NCI-H187 treated with DMSO at 0.1 percent for 48 hours (cell line): ENCODE measurements at regions not wholly inside any gene's neighbourhood (a gene's known extent, or its start where the extent isn't known, plus 50 kb on each side); places are given as distances from the start of the nearest gene placed in this dataset.

ENCODE experiments used
- DNase-seq: peaks from one replicate; lab custom pipeline; 2025; lab: John Stamatoyannopoulos, UW

DNA sequence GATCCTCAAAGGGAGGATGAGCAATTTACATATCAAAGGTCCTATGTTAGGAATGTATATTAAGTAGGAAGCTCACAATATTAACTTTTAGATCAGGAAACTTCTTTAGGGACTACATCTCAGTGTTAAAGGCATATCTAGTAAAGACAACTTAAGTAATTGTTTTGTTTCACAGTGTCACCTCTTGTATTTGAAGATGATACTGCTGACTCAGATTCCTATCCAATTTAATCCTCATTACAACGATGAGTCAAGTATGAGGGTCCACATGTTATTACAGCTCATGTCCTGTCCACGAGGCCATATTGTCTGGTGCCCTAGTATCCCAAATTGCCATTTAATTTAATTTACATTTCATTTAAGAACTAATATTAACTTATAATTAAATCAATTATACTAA lies 523.9 kb downstream of the CCDC85A start:
- no peak for DNase-seq

DNA sequence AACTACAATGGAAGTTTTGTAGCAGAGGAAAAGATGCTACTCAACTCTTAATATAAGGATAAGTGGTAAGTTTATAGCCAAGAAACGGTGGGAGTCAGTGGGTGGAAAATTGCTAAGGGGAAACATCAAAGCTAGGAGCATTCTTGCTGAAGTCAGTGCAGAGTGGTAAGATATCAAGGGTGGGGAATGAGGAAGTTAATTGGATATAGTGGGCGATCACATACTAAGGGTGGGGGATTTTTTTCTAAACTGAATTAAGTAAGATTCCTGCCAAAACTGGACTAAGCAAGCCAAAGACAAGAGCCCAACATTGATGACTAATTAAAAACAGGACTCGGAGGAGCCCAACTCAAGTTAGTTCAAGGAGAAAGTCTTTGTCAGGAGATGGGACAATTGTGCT lies 525.4 kb downstream of the CCDC85A start:
- no peak for DNase-seq

DNA sequence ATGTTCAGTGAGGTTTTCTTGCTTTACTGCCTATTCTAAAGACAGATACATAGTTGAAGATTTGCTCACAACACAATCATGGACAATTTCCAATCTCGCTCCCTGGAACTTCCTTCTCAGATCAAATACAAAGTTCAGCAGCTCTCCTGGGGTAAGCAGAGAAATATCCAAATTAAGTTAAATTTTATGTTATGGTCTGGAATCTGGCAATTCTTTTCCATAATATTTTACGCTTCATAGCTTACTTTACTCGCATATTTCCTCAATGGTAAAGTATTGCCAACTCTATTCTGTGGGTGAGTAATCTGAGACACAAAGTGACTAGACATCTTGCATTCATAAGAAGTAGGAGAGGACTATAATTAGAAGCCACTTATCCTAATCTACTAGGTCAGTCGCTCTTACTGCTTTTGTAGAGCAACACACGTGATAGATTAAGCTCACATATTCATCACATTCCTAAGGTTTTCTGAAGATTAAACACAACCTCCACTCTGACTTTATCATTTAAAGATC lies 529.4 kb downstream of the CCDC85A start:
- no peak for DNase-seq

DNA sequence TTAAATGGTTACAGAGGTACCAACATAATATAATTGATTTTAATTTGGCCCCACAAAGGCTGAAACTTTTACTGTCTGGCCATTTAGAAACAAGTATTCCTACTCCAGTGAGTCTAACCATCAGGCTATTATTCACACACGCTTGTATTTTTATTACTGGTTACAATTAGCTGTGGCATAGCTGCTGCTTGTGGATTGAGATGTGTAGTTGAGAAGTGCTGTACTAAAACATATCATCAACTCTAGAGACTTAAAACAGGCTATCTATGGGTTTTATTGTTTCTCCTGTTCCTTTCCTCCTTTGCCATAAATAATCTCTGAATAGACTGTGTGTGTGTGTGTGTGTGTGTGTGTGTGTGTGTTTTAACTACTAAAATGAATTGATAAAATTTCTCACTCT lies 530.2 kb downstream of the CCDC85A start:
- no peak for DNase-seq

DNA sequence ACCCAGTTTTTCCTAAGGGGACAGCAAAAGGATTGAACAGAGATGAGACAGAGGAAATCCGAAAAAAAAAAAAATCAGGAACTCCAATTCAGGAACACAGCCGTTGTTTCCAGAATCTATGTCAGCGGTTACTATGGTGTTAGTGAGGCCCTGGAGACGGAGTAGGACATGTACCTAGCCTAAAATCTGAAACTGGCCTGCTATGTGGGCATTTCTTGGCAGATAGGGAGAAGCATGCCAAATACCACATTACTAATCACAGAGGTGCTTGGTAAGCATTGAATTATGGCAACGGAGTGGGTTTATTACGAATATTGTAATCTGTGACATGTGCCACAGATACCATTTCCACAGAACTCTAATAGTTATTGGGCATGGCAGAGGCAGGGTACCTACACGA lies 530.6 kb downstream of the CCDC85A start:
- no peak for DNase-seq

DNA sequence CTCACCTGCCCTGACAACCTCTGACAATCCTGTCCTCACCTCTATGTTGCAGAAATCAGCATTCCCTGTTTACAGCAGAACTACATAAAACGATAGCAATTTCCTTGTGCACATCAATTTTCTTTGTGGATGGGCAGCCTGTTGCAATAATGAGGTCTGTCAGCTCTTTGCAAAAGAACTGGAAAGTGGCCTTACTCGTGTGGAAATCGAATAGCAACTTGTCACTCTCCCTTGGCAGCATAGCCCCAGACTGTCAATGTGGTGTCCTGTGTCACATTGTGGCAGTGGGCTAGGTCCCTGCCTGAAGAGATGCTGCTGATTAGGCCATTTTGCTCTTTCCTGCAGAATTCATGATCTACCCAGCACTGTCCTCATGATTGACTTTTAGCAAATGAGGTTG lies 531.9 kb downstream of the CCDC85A start:
- DNase-seq: no peak

DNA sequence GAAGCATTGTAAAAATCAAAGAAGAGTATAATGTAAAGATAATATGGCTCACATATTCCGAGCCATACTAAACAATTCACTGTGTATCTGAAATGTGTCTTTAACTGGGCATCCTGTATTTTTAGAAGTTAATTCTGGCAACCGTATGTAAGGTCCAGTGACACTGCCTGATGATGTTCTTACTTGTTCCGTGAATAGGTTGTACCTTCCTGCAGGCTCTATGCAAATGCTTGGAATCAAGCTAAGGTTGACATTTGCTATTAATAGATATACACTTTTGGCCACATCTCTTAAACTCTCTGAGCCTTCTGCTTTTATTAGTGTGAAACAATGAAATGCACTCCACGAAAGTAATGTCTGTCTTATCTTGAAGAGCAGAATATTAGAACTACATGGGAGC lies 534.6 kb downstream of the CCDC85A start:
- DNase-seq: no peak

DNA sequence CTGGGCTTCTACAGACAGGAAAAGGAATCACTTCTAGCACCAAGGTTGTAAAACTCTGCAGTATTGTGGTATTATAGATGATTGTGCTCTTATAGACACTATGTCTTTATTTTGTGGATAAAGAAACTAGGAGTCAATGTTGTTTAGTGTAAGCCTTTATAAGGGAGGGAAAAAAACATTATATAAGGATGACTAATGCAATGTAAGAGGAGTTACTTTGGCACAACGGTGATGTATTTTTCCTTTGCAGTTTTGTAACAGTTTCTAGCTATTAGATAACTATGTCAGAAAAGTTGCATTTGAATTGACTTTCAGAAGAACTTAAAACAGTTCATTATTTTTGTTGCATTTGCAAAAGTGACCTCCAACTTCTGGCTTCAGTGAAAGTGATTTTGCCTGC lies 545.4 kb downstream of the CCDC85A start:
- no peak for DNase-seq

DNA sequence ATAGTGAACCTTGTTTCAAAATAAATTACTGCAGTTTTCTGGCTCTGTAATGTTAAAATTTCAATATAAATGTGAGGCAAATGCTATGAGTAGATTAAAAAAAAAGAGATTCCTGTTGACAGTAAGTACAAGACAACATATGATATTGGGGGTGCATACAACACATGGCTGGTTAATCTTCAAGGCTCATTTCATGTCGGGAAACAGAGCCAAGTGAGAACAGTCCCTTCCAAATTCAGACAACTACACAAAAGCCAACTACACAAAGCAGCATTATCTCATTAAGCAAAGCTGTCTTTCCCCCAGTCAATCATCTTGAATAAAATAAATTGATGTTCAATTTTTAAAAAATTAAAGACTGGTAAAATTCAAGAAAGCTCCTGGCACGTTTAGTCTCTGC lies 549.2 kb downstream of the CCDC85A start:
- no peak for DNase-seq

DNA sequence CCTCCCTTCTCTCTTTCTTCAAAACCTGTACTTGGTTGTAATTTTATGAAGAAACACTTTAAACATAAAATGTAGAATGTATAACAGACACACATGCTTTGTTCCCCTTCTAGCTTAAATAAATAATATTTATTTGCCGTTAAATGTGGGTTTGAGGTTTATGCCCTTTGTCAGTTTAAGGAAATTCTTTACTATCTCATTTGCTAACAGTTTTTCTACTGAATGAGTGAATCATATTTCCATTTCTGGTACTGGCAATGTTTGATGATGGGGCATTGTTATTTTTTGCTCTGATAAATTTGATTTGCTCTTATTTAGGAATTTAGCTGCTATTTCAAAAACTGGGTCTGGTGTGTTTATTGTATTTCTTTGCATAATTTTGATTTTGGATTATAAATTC lies 555.6 kb downstream of the CCDC85A start:
- no peak for DNase-seq

DNA sequence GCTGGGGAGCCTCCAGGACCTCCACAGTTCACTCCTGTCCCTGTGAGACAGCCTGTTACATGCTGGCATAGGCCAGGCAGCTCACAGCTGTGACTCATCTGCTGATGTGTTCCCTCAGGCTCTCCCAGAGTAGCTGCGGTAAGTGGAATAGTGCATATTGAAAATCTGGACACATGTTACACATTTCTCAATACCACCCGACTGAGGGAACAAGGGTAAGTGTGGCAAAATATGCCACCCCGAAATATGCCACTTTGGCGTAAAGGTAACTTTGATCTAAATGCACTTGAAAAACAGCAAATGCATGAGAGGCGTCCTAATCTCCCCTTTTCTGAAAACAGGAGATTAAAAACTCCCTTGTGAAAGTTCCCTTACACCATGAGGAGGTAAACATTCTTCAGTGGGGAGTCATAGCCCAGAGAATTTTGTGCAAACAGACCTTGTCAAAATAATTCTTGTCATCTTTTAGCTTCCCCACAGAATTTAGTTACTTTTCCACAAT lies 557.9 kb downstream of the CCDC85A start:
- no peak for DNase-seq

DNA sequence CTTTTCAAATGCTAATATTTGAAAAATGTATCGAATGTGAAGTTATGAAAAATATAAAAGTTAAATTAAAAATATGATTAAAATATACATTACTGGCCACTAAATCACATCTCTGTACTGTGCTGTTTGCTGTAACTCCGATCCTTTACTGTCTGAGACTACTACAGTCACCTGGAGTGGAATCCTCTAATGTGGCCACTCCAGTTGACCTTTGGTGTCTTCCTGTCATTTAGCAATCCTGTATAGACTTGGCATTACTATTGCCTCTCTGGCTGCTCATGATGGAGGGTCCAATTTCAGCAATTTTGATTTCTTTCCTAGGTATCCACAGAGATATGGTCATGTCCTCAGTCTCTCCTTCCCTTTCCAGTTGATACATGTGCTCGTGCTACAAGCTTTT lies 560.0 kb downstream of the CCDC85A start:
- no peak for DNase-seq

DNA sequence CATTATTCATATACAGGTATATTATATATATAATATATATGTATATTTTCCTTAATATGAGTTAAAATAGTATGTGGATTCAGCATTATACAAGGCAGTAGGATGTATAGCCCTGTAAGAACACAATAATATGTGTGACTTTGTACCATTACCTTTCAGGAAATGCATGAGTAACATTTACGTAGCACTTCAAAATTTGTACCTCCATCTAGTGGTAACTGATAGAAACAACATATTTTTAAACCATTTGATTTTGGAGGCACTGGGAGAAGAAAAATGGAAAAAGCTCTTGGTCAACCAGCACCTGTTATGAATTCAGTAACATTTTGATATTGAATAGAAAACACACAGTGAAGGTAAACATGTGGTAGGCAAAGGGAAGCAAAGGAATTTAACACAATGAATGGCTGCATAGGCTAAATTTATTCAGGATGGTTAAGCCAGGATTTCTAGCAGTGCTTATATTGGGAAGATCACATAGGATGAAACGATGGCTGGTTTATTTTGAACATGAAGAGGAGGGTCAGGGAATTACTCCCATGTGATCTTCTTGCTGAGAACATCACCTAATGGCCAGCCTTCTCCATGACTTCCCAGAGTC lies 565.5 kb downstream of the CCDC85A start:
- DNase-seq: no peak

DNA sequence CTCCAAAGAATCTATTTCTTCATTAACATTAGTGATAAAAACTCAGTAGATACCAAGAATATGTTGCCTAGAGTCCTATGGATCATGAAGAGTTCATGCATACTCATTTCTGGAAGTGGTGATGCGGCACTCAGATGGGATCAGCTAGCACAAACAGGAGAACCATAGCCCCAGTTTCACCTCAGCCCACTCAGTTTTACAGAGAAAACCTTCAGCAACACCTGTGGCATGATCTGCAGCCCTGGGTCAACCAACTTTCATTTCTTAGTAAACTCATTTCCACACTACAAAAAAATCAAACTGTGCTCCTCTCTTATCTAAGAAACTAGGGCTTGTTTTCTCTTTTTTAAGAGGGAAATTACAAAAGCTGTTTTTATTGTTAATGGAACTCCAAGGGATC lies 569.4 kb downstream of the CCDC85A start:
- DNase-seq: no peak

DNA sequence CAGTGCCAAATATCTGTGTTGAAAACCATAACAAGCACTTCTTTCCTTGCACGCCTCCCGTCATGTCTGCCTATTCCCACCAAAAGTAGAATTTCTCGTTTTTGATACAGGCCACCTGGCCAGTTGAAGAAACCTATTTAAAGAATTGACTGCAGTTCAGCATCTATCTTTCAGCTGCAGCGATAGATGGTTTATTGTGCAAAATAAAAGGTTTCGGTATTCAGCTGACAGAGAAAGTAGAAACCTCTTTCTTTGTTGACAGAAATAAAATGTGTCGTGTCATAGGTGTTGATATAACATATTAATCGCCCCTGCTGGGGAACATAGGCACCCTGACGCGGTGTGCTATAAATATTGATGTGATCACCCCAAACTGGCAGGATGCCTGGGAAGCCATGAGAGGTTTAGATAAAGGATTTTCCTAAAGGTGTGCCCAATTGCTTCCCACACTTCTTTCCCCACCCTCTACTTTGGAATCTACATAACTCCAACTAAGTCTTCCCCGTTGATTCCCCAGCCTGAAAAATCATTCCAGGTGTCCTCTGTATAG lies 570.4 kb downstream of the CCDC85A start:
- DNase-seq: no peak

DNA sequence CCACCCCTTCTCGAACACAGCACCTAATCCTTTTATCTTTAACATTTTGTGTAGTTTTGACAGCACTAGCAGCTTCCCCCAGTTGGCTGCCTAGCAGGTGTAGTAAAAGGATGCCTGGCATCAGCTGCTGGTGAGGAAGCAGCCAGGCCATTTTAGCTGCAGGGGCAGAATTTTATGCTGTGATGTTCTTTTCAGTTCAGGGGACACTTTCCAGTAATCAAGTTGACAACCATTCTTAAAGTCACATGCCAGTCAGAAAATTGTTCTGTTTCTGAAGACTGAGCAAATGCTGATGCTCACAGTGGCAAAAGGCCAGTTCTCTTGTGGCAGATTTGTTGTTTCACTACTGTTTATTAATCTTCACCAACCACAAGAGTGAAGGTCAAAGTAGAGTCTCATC lies 570.8 kb downstream of the CCDC85A start:
- no peak for DNase-seq

DNA sequence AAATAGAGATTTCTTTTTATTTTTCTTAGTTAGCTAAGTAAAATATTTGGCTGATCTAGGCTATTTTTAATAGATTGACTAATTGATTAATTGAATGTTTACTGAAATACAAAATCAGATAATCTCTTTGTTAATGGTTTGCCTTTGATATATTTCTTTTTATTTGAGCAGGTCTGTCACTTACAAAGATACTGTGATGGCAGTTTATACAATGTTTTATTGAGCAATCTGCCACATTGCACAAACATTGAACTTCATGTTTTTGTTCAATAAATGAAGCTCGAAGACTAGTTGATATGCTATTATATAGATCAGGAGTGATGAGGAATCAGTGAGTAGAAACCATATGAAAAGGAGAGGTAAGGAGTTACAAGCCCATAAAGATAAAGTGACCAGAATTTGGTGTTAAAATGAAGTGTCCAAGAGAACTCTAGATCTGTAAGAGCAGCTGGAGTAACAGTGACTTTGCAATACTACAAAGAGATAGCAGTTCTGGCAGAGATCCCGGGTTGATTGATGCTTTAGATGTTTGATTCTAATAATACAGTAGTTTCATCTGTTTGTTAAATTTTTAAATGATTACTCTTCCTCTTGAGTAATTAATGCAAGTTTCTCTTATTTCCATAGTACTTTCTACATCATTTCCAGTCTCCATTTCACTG lies 574.2 kb downstream of the CCDC85A start:
- no peak for DNase-seq

DNA sequence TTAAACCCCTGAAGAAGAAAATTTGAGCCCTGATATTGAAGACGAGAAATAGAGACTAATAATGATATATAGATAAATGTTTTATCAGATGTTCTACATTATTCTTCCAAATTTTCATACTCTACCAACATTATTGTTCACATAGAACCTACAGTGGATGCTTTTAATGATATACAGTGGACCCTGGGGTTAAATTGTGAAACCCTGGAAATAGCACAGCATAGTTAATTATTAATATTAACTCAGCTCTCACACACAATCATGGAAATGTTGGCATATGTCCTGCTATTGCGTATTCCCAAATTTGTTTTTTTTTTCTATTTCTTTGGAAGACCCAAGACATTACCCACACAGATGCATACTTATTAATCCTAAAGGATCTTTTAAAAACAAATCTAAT lies 579.9 kb downstream of the CCDC85A start:
- no peak for DNase-seq

DNA sequence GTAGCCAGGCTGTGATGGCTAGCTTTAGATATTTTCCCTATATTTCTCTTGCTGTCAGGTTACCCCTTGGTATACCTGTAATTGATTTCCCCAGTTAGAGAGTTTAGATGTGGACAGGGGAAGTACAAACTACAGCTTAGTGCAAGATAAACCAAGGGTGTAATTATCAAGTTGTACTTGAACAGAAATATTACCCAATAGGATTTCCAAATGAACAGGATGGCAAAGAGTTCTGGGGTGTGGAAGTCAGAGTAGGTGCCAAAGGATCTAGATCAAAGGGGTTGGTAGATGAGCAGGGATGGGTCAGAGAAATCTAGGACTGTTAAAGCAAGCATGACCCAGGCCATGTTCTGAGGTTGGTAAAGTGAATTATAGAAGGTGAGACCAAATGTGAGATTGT lies 585.2 kb downstream of the CCDC85A start:
- DNase-seq: no peak

DNA sequence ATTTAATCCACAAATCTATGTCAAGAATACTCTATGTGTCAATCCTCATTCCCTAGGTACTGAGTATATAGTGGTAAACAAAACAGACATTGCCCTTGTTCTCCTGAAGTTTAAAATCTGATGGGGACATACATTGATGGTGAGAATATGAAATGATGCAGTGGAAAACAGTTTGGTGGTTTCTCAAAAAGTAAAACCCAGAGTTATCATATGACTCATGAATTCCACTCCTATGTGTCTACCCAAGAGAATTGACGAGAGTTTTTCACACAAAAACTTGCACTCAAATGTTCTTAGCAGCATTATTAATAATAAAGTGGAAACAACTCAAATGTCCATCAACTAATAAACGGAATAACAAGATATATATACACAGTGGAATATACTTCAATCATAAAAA lies 586.7 kb downstream of the CCDC85A start:
- DNase-seq: no peak

DNA sequence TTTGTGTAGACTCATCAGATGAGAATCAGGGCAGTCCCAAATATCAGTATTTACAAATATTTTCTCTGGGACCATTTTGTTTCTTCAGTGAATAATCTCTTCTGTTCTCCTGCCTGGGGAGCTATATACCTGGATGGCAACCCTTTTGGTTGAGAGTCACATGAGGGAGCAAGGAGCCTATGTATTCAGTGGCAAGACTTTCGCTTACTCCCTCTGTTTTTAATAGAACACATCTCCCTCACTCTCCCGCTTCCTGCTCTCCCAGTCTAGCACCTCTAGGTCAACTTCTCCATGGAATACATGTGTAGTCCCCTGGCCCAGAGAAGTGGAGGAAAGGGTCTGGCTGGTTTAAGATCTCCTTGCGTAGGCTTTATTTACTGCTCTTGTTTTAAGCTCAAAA lies 600.3 kb downstream of the CCDC85A start:
- DNase-seq: no peak

DNA sequence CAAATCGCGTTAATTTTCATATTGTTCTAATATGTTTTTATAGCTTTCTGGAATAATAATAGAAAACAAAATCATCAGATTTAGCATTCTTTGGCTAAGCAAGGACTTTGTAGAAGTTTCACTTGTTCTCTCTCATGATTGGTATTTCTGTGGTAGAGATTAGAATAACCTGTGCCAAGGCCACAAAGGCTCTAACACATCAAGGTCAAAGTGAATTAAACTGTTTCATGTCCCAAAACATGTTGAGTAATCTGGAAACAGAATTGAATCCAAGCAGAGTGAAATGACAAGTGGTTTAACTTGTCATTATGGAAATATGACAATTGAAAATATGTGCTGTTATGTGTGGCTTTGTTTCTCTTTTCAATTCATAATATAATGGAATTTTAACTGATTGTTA lies 617.4 kb downstream of the CCDC85A start:
- no peak for DNase-seq

DNA sequence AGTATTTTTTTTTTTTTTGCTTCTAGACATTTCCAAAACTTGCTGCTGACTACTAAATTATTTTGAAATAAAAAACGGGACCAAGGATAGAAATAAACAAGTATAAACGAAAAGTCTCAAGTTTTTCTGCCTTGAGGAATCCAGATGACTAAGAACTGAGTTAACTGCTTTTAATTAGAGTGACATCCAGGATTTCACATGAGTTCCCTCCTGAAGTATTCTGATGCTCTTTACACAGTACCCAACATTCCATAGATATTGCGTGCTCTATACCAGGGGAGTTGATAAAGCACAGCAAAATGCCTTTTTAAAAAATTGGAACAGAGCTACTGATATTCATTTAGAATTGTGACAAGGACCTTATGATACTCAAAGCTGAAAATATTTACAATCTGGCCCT lies 618.0 kb downstream of the CCDC85A start:
- DNase-seq: no peak

DNA sequence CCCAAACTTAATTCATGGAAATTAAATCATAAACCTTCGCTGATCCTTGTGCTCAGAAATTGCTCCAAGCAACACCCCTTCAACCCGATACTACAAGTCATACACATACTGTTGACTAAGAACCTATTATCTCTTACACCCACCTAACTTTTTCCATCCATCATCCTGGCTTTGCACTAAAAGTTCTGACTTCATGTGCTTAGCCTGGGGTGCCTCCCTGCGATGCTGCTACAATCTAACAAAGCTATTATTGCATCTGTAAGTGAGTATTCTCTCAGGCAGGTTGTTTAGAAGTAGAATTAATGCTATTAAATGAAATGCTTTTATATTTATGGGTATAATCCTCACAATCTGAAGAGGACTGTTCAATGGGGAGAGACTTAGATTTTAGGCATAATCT lies 619.8 kb downstream of the CCDC85A start:
- no peak for DNase-seq
